Suprapubic skin (tissue), 4 donors: ENCODE measurements at regions not wholly inside any gene's neighbourhood (a gene's known extent, or its start where the extent isn't known, plus 50 kb on each side); places are given as distances from the start of the nearest gene placed in this dataset.
"Not testable (repeated sequence)": the region's sequence is repeated elsewhere in the genome, so short reads cannot be mapped to it uniquely, and the experiment has no call there.

ENCODE experiments used
- DNase-seq, 2 donors: peaks; one replicate each; pipeline ENCODE4 v3.0.0-alpha.2; 2019; ENCODE audit warnings: low spot score in 2 of 2
- H3K27ac ChIP-seq: fragments of 200-600 bp; sonication (generic); one replicate; pipeline ENCODE4 v1.5.1; 2019
- H3K27me3 ChIP-seq: fragments of 200-600 bp; sonication (generic); one replicate; pipeline ENCODE4 v1.5.1; 2019
- H3K36me3 ChIP-seq: fragments of 200-600 bp; sonication (generic); one replicate; pipeline ENCODE4 v1.5.1; 2019
- H3K4me1 ChIP-seq: fragments of 200-600 bp; sonication (generic); one replicate; pipeline ENCODE4 v1.5.1; 2019
- H3K4me3 ChIP-seq: fragments of 200-600 bp; sonication (generic); one replicate; pipeline ENCODE4 v1.5.1; 2019; ENCODE audit warnings: mild to moderate bottlenecking
- H3K9me3 ChIP-seq: fragments of 200-600 bp; sonication (generic); one replicate; pipeline ENCODE4 v1.5.1; 2019
- CTCF ChIP-seq, 2 donors: fragments of 200-600 bp in 1 of 2; fragments of 450-650 bp in 1 of 2; sonication (generic) in 1 of 2; IDR thresholded peaks; one replicate each; pipeline ENCODE4 v1.5.1; 2016 to 2019; ENCODE audit warnings: antibody characterized with exemption in 2 of 2, mild to moderate bottlenecking in 1 of 2, moderate library complexity in 1 of 2
- EP300 ChIP-seq: sonication (generic); formaldehyde crosslinking; IDR thresholded peaks from one replicate; pipeline ENCODE4 v1.6.1; 2017; ENCODE audit warnings: antibody characterized with exemption
- POLR2A ChIP-seq, 2 donors: fragments of 450-650 bp; IDR thresholded peaks; one replicate each; pipeline ENCODE4 v1.6.1; 2017; ENCODE audit warnings: antibody characterized with exemption in 2 of 2, mild to moderate bottlenecking in 2 of 2, moderate library complexity in 2 of 2
- POLR2AphosphoS5 ChIP-seq, 3 donors: sonication (generic); formaldehyde crosslinking; IDR thresholded peaks; one replicate each; pipeline ENCODE4 v1.6.1; 2017; ENCODE audit warnings: antibody characterized with exemption in 3 of 3
- WGBS: methylation state at CpG from one replicate; pipeline ENCODE4 v1.1.5; 2018; 5-methylcytosine and 5-hydroxymethylcytosine counted together

- H3K27ac ChIP-seq = no peak overlapping the region
- WGBS = 92% methylated on average over 3 of the region's 3 CpGs
- no peaks in the 10 kb centered on the region for H3K27me3 ChIP-seq
- DNase-seq = peak; percentile 13 to 47
- no peak overlapping the region for H3K4me3 ChIP-seq
- TF ChIP-seq POLR2AphosphoS5 (IDR thresholded peaks at IDR 0.05) = no peak
- no peak for TF ChIP-seq EP300
- no peak for TF ChIP-seq CTCF (IDR thresholded peaks at IDR 0.05)
- TF ChIP-seq POLR2A (IDR thresholded peaks at IDR 0.05) = no peak
- H3K4me1 ChIP-seq = peaks cover 3% of the 10 kb centered on the region
- H3K9me3 ChIP-seq = no peaks in the 10 kb centered on the region
- H3K36me3 ChIP-seq = no peaks in the 10 kb centered on the region
Observed at GRCh38 chr2:128414351-128414750, 95.7 kb upstream of the HS6ST1 start.

- peak; percentile 15 to 24 for DNase-seq
Observed at GRCh38 chr2:128414946-128415778, 96.5 kb upstream of the HS6ST1 start.

DNA sequence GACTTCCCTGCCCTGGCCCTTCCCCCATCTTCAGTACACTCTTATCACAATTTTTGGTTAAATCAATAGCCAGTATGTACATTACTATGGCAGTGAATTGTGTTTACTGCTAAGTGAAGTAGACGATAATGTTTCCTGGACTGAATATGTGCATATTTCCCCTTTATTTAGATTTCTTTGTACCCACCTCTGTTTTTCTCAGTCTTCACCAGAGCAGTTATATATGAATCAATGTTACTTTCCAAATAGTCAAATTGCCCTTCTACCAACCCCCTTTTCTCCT, 97.1 kb upstream of the HS6ST1 start:
- Histone ChIP-seq H3K36me3 (no peaks in the 10 kb centered on the region), H3K4me3 (no peak overlapping the region), H3K9me3 (no peaks in the 10 kb centered on the region), H3K27me3 (no peaks in the 10 kb centered on the region), H3K4me1 (no peaks in the 10 kb centered on the region), H3K27ac (no peak overlapping the region)
- 100% methylated on average over 1 of the region's 1 CpG for WGBS
- DNase-seq = no peak
- TF ChIP-seq POLR2A (IDR thresholded peaks at IDR 0.05) (no peak), POLR2AphosphoS5 (IDR thresholded peaks at IDR 0.05) (no peak), CTCF (IDR thresholded peaks at IDR 0.05) (no peak), EP300 (no peak)

More at GRCh38 chr2:128414946-128415778, 96.5 kb upstream of the HS6ST1 start:
- H3K4me1 ChIP-seq = no peaks in the 10 kb centered on the region
- no peak for TF ChIP-seq POLR2AphosphoS5 (IDR thresholded peaks at IDR 0.05)
- no peak for TF ChIP-seq EP300
- no peak for TF ChIP-seq POLR2A (IDR thresholded peaks at IDR 0.05)
- TF ChIP-seq CTCF (IDR thresholded peaks at IDR 0.05) = no peak
- no peak overlapping the region for H3K4me3 ChIP-seq
- H3K27ac ChIP-seq = no peak overlapping the region
- WGBS = 87% methylated on average over 4 of the region's 4 CpGs
- no peaks in the 10 kb centered on the region for H3K36me3 ChIP-seq
- H3K9me3 ChIP-seq = no peaks in the 10 kb centered on the region
- H3K27me3 ChIP-seq = no peaks in the 10 kb centered on the region

GRCh38 chr2:128416109-128416785, 97.6 kb upstream of the HS6ST1 start:
- H3K9me3 ChIP-seq = no peaks in the 10 kb centered on the region
- peak; percentile 40 to 56 for DNase-seq
- H3K36me3 ChIP-seq = no peaks in the 10 kb centered on the region
- H3K27ac ChIP-seq = no peak overlapping the region
- WGBS = 96% methylated on average over 9 of the region's 9 CpGs
- no peak overlapping the region for H3K4me3 ChIP-seq
- H3K4me1 ChIP-seq = no peaks in the 10 kb centered on the region
- H3K27me3 ChIP-seq = no peaks in the 10 kb centered on the region
- no peak for TF ChIP-seq CTCF (IDR thresholded peaks at IDR 0.05)
- no peak for TF ChIP-seq POLR2A (IDR thresholded peaks at IDR 0.05)
- no peak for TF ChIP-seq POLR2AphosphoS5 (IDR thresholded peaks at IDR 0.05)
- TF ChIP-seq EP300 = no peak

DNA sequence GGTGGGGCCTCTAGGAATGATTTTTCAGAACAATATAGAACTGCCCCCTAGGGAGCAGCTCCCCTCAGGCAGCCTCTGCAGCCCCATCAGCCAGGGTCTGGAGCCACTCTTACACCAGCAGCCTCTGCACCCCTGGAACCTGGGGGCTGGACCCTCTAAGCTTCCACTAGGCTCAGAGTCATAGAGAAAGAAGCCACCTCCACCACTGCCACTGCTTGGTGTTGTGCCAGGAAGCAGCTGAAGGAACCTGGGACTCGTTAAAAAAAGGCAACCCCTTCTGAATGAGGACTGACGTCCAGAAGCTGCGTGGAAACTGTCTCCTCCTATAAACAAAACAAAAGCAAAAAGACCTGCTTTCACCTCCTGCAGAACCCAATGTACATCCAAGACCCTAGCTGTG, 98.1 kb upstream of the HS6ST1 start:
- Histone ChIP-seq H3K9me3 (no peaks in the 10 kb centered on the region), H3K4me3 (no peak overlapping the region), H3K27ac (no peak overlapping the region), H3K27me3 (no peaks in the 10 kb centered on the region), H3K4me1 (no peaks in the 10 kb centered on the region), H3K36me3 (no peaks in the 10 kb centered on the region)
- peak; percentile 34 to 38 for DNase-seq
- WGBS = 50% methylated on average over 3 of the region's 3 CpGs
- TF ChIP-seq CTCF (IDR thresholded peaks at IDR 0.05) (no peak), POLR2AphosphoS5 (IDR thresholded peaks at IDR 0.05) (no peak), POLR2A (IDR thresholded peaks at IDR 0.05) (no peak), EP300 (no peak)

GRCh38 chr2:128417264-128417663, 98.6 kb upstream of the HS6ST1 start:
- H3K4me3 ChIP-seq = not testable (repeated sequence)
- WGBS = 91% methylated on average over 11 of the region's 11 CpGs

More at GRCh38 chr2:128417264-128417663, 98.6 kb upstream of the HS6ST1 start:
- H3K27ac ChIP-seq, H3K27me3 ChIP-seq, H3K9me3 ChIP-seq, H3K4me1 ChIP-seq, H3K36me3 ChIP-seq: not testable (repeated sequence)
- DNase-seq = peak; percentile 12 to 26
